Urinary bladder (tissue), 3 donors: ENCODE measurements at regions not wholly inside any gene's neighbourhood (a gene's known extent, or its start where the extent isn't known, plus 50 kb on each side); places are given as distances from the start of the nearest gene placed in this dataset.

ENCODE experiments used
- DNase-seq: peaks from one replicate; pipeline ENCODE4 v3.0.0-alpha.2; 2015; ENCODE audit errors: extremely low spot score
- H3K27ac ChIP-seq: one replicate; pipeline ENCODE4 v1.5.1; 2013; ENCODE audit warnings: low read depth, mild to moderate bottlenecking, moderate library complexity
- H3K36me3 ChIP-seq: one replicate; pipeline ENCODE4 v1.6.1; 2013; ENCODE audit warnings: mild to moderate bottlenecking, moderate library complexity; ENCODE audit not compliant: insufficient read depth
- H3K4me1 ChIP-seq: one replicate; pipeline ENCODE4 v1.6.1; 2013; ENCODE audit warnings: mild to moderate bottlenecking, moderate library complexity; ENCODE audit not compliant: insufficient read depth
- H3K4me3 ChIP-seq: one replicate; pipeline ENCODE4 v1.5.1; 2013; ENCODE audit warnings: low read depth, low read length
- WGBS: extraction: QIAGEN DNeasy Blood & Tissue Kit; methylation state at CpG from one replicate; pipeline ENCODE4 v1.1.7; 2013; 5-methylcytosine and 5-hydroxymethylcytosine counted together
- donor health status: healthy with polysubstance abuse.
- donor health status: healthy.

DNA sequence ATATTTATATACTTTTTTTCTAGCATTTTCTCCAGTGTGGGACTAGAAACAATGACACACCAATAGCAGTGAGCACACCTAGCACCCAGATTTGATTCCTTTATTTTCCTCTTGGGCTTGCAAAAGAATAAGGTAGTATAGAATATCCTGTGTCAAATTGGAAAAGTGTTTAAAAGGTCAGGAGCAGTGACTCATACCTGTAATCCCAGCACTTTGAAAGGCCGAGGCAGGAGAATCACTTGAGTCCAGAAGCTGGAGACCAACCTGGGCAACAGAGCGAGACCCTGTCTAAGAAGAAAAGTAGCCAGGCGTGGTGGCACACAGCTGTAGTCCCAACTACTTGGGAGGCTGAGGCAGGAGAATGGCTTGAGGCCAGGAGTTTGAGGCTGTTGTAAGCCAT is 53.8 kb upstream of the SGPP1 start:
- WGBS = 89% methylated on average over 3 of the region's 3 CpGs
- Histone ChIP-seq H3K4me3 (no peak overlapping the region), H3K27ac (no peak overlapping the region), H3K36me3 (no peaks in the 10 kb centered on the region), H3K4me1 (no peaks in the 10 kb centered on the region)
- DNase-seq = no peak

- Histone ChIP-seq H3K27ac (no peak overlapping the region), H3K4me1 (no peaks in the 10 kb centered on the region), H3K36me3 (no peaks in the 10 kb centered on the region), H3K4me3 (no peak overlapping the region)
- WGBS = 86% methylated on average over 9 of the region's 9 CpGs
- DNase-seq = no peak
These were observed 55.0 kb upstream of the SGPP1 start for GRCh38 chr14:63782683-63783389.

- Histone ChIP-seq H3K4me1 (no peaks in the 10 kb centered on the region), H3K36me3 (no peaks in the 10 kb centered on the region), H3K27ac (no peak overlapping the region), H3K4me3 (peak overlapping the region; percentile 10)
- no peak for DNase-seq
- 31% methylated on average over 26 of the region's 26 CpGs for WGBS
These were observed 60.4 kb upstream of the SGPP1 start for GRCh38 chr14:63788011-63788933.

- no peak for DNase-seq
- 79% methylated on average over 4 of the region's 4 CpGs for WGBS
These were observed 59.4 kb upstream of the SYNE2 start for GRCh38 chr14:63793376-63793775.

GRCh38 chr14:63795532-63795931 is 57.3 kb upstream of the SYNE2 start:
- no peaks in the 10 kb centered on the region for H3K36me3 ChIP-seq
- WGBS = 65% methylated on average over 2 of the region's 2 CpGs
- DNase-seq = no peak
- no peak overlapping the region for H3K27ac ChIP-seq
- no peaks in the 10 kb centered on the region for H3K4me1 ChIP-seq
- H3K4me3 ChIP-seq = no peak overlapping the region

More at GRCh38 chr14:63793376-63793775, 59.4 kb upstream of the SYNE2 start:
- H3K4me1 ChIP-seq = no peaks in the 10 kb centered on the region
- no peak overlapping the region for H3K4me3 ChIP-seq
- no peak overlapping the region for H3K27ac ChIP-seq
- H3K36me3 ChIP-seq = no peaks in the 10 kb centered on the region

DNA sequence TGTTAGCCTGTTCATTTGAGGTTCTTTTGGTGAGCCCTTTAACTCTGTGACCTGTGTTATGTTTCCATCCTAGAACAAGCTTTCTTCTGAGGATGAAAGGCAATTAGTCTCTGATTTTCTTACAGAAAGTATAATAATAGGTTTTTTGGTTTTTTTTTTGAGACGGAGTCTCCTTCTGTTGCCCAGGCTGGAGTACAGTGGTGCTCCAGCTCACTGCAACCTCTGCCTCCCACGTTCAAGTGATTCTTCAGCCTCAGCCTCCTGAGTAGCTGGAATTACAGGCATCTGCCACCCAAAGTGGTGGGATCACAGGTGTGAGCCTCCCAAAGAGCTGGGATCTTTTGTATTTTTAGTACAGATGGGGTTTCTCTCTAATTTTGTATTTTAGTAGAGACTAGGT is 52.7 kb upstream of the SYNE2 start:
- Histone ChIP-seq H3K4me1 (no peaks in the 10 kb centered on the region), H3K36me3 (no peaks in the 10 kb centered on the region), H3K4me3 (no peak overlapping the region), H3K27ac (no peak overlapping the region)
- no peak for DNase-seq
- WGBS = 58% methylated on average over 2 of the region's 2 CpGs

DNA sequence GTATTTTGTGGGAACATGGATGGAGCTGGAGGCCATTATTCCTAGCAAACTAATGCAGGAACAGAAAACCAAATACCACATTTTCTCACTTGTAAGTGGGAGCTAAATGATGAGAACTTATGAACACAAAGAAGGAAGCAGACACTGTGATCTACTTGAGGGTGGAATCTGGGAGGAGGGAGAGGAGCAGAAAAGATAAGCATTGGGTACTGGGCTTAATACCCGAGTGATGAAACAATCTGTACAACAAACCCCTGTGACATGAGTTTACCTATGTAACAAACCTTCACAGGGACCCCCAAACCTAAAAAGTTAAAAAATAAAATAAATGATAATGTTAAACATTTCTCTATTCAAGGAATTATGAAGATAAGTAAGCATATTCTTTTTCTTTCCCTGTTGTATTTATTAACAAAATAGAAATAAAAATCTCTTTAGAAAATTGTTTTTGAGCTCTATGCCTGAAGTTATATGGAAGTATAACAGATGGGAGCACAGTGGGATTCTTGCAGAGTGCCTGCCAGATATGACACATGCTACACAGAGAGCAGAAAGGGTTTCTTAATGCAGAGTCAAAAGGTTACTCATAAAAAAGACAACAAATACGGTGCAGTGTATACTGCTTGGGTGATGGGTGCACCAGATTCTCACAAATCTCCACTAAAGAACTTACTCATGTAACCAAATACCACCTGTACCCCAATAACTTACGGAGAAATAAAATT is 52.0 kb upstream of the SYNE2 start:
- Histone ChIP-seq H3K4me3 (no peak overlapping the region), H3K27ac (no peak overlapping the region), H3K36me3 (no peaks in the 10 kb centered on the region), H3K4me1 (no peaks in the 10 kb centered on the region)
- DNase-seq = no peak
- WGBS = 68% methylated on average over 3 of the region's 3 CpGs
